Prostate gland (tissue), 2 donors: ENCODE measurements at regions not wholly inside any gene's neighbourhood (a gene's known extent, or its start where the extent isn't known, plus 50 kb on each side); places are given as distances from the start of the nearest gene placed in this dataset.
A peak's percentile ranks its signal among the peaks of the same experiment; 100 is the strongest.

Experiments
- DNase-seq: peaks from one replicate; pipeline ENCODE4 v3.0.0-alpha.2; 2019; ENCODE audit warnings: low spot score
- H3K27ac ChIP-seq, 2 donors: fragments of 200-600 bp; sonication (generic); 2 replicates each; pipeline ENCODE4 v1.5.1; 2017 to 2019
- H3K27me3 ChIP-seq: fragments of 200-600 bp; sonication (generic); replicated peaks from 2 replicates; pipeline ENCODE4 v1.5.1; 2019; ENCODE audit not compliant: insufficient read depth
- H3K36me3 ChIP-seq, 2 donors: fragments of 200-600 bp; sonication (generic); 1 replicate in 1 of 2; 2 replicates in 1 of 2; pipeline versions ENCODE4 v1.5.1 to v1.8.1; 2017 to 2019
- H3K4me1 ChIP-seq: fragments of 200-600 bp; sonication (generic); replicated peaks from 2 replicates; pipeline ENCODE4 v1.5.1; 2019
- H3K4me3 ChIP-seq, 2 donors: fragments of 200-600 bp; sonication (generic); 2 replicates each; pipeline ENCODE4 v1.5.1; 2017 to 2019
- H3K9me3 ChIP-seq: fragments of 200-600 bp; sonication (generic); 2 replicates; pipeline ENCODE4 v1.5.1; 2017
- POLR2A ChIP-seq: fragments of 450-650 bp; IDR thresholded peaks from one replicate; pipeline ENCODE4 v1.6.1; 2016; ENCODE audit warnings: antibody characterized with exemption, mild to moderate bottlenecking
- POLR2AphosphoS5 ChIP-seq: sonication (generic); formaldehyde crosslinking; IDR thresholded peaks from one replicate; pipeline ENCODE4 v1.6.1; 2017; ENCODE audit warnings: antibody characterized with exemption
- WGBS: methylation state at CpG from one replicate; pipeline ENCODE4 v1.1.5; 2018; 5-methylcytosine and 5-hydroxymethylcytosine counted together
- intact Hi-C: fragments of 100-400 bp; cut with DNase I; formaldehyde crosslinking; loops from one replicate; pipeline ENCODE4 v1.14.2; 2022
- TF ChIP-seq, protein P1 (sequence below), 4 experiments: fragments of 200-600 bp in 2 of 4; fragments of 450-650 bp in 2 of 4; sonication (generic) in 2 of 4; IDR thresholded peaks; 1 replicate in 3 of 4; 2 replicates in 1 of 4; pipeline ENCODE4 v1.5.1; 2016 to 2019; ENCODE audit warnings: antibody characterized with exemption in 4 of 4, mild to moderate bottlenecking in 2 of 4, moderate library complexity in 2 of 4

DNA sequence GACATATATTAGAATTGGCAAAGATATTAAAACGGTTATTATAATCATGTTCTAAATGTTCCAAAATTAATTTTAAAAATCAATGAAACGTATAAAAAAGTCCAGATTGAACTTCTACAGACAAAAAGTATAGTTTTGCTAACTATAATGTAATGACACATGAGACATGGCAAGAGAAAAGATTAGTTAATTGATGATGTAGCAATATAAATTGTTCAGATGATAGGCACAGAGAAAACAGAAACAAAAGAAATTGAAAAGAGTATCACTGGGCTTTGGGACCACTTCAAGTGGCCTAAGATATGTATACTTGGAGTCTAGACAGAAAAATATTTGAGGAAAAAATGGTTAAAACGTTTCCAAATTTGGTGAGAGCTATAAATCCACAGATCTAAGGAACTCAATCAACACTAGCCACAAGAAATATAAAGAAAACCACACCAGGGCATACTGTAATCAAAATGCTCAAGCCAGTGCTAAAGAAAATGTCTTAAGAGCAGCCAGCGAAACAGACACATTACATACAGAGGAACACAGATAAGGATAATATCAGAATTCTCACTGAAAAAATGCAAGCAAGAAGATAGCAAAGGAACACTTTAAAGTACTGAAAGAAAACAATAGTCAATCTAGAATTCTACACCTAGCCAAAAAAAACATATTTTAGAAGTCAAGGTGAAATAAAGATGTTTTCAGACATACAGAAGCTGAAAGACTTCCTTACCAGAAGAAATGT, 172.6 kb upstream of the FOXQ1 start:
- no peaks in the 10 kb centered on the region for H3K9me3 ChIP-seq
- no peak overlapping the region for H3K27ac ChIP-seq
- intact Hi-C loops, result no loop called here
- WGBS, result 79% methylated on average over 4 of the region's 4 CpGs
- H3K4me1 ChIP-seq, result no peaks in the 10 kb centered on the region
- no peaks in the 10 kb centered on the region for H3K36me3 ChIP-seq
- H3K27me3 ChIP-seq, result no peaks in the 10 kb centered on the region
- H3K4me3 ChIP-seq, result no peak overlapping the region
- DNase-seq, result no peak
- TF ChIP-seq POLR2A, result no peak
- no peak for TF ChIP-seq POLR2AphosphoS5
- TF ChIP-seq, protein P1, sequence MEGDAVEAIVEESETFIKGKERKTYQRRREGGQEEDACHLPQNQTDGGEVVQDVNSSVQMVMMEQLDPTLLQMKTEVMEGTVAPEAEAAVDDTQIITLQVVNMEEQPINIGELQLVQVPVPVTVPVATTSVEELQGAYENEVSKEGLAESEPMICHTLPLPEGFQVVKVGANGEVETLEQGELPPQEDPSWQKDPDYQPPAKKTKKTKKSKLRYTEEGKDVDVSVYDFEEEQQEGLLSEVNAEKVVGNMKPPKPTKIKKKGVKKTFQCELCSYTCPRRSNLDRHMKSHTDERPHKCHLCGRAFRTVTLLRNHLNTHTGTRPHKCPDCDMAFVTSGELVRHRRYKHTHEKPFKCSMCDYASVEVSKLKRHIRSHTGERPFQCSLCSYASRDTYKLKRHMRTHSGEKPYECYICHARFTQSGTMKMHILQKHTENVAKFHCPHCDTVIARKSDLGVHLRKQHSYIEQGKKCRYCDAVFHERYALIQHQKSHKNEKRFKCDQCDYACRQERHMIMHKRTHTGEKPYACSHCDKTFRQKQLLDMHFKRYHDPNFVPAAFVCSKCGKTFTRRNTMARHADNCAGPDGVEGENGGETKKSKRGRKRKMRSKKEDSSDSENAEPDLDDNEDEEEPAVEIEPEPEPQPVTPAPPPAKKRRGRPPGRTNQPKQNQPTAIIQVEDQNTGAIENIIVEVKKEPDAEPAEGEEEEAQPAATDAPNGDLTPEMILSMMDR (IDR thresholded peaks at IDR 0.05), result no peak

DNA sequence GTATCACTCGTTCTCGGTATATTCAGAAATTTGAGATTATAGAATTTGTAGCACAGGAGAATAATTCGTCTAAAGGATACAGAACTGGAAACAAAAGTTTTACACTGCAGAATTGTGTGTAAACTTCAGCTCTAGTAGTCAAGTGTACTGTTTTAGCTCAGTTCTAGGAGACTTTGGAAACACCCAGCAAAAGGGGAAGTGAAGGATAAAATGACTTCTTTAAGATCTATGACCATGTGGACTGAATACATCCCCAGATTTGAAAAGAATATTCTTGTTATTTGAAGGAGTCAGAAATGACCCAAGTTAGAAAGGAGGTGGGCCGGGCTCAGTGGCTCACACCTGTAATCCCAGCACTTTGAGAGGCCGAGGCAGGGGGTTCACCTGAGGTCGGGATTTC, 174.0 kb upstream of the FOXQ1 start:
- intact Hi-C loops, result no loop called here
- TF ChIP-seq POLR2AphosphoS5 (no peak), POLR2A (no peak)
- TF ChIP-seq, protein P1 (IDR thresholded peaks at IDR 0.05), result no peak
- no peaks in the 10 kb centered on the region for H3K36me3 ChIP-seq
- H3K4me1 ChIP-seq, result no peaks in the 10 kb centered on the region
- no peak for DNase-seq
- 96% methylated on average over 6 of the region's 6 CpGs for WGBS
- H3K27ac ChIP-seq, result no peak overlapping the region
- no peaks in the 10 kb centered on the region for H3K27me3 ChIP-seq
- H3K9me3 ChIP-seq, result no peaks in the 10 kb centered on the region
- no peak overlapping the region for H3K4me3 ChIP-seq

DNA sequence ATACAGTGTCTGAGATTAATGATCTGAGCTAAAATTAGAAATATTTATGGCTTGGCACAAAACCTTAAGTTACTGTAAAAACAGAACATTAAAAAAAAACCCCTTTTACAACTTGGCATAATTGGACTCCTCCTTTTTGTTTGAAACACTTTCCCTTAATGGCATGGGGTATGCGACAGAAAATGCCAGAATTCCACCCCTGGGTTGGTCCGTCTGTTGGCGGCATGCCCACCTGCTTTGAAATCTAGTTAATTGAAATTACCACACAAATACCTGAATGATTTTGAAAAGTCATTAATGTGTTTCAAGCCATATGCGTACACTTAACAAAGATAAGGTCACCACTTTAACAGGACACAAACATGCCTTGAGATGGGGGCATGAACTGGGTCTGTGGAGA, 175.1 kb upstream of the FOXQ1 start:
- TF ChIP-seq, protein P1 (IDR thresholded peaks at IDR 0.05), result no peak
- H3K4me3 ChIP-seq, result no peak overlapping the region
- intact Hi-C loops, result no loop called here
- H3K27ac ChIP-seq, result no peak overlapping the region
- H3K36me3 ChIP-seq, result no peaks in the 10 kb centered on the region
- WGBS, result 16% methylated on average over 4 of the region's 4 CpGs
- H3K4me1 ChIP-seq, result no peaks in the 10 kb centered on the region
- no peaks in the 10 kb centered on the region for H3K9me3 ChIP-seq
- no peaks in the 10 kb centered on the region for H3K27me3 ChIP-seq
- DNase-seq, result no peak

DNA sequence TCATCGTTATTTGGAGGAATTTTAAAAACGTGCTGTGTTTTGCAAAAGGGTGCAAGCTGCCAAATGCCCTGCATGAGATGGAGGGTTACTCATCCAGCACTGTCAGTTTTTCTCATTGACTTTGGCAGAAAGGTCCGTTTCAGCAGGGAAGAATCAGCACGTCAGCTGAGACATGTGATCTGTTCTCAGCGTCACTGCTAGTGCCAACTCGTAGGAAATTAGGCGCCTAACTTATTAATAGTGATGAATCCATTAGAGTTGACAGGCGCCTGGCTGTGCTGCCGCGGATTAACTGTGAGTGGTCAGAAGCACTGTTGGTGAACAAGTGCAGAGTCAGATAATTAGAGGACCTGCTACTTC, 175.5 kb upstream of the FOXQ1 start:
- H3K27ac ChIP-seq, result no peak overlapping the region
- DNase-seq, result peak; percentile 33
- 9% methylated on average over 10 of the region's 10 CpGs for WGBS

More for the DNA sequence above, 175.5 kb upstream of the FOXQ1 start:
- intact Hi-C loops, result no loop called here
- TF ChIP-seq, protein P1 (IDR thresholded peaks at IDR 0.05), result no peak
- TF ChIP-seq POLR2A, result no peak
- peak; percentile 57 for TF ChIP-seq POLR2AphosphoS5
- Histone ChIP-seq H3K9me3 (no peaks in the 10 kb centered on the region), H3K4me1 (no peaks in the 10 kb centered on the region), H3K27me3 (no peaks in the 10 kb centered on the region), H3K4me3 (no peak overlapping the region), H3K36me3 (no peaks in the 10 kb centered on the region)
